Lower leg skin (tissue), 3 donors: ENCODE measurements at regions not wholly inside any gene's neighbourhood (a gene's known extent, or its start where the extent isn't known, plus 50 kb on each side); places are given as distances from the start of the nearest gene placed in this dataset.

Experiments used
- CTCF ChIP-seq, 3 donors: fragments of 450-650 bp; IDR thresholded peaks; one replicate each; pipeline ENCODE4 v1.5.1; 2016; ENCODE audit warnings: antibody characterized with exemption in 3 of 3, mild to moderate bottlenecking in 3 of 3, moderate library complexity in 2 of 3
- POLR2A ChIP-seq, 2 donors: fragments of 450-650 bp; IDR thresholded peaks; one replicate each; pipeline ENCODE4 v1.6.1; 2016 to 2017; ENCODE audit warnings: antibody characterized with exemption in 2 of 2, mild to moderate bottlenecking in 1 of 2, moderate library complexity in 1 of 2

DNA sequence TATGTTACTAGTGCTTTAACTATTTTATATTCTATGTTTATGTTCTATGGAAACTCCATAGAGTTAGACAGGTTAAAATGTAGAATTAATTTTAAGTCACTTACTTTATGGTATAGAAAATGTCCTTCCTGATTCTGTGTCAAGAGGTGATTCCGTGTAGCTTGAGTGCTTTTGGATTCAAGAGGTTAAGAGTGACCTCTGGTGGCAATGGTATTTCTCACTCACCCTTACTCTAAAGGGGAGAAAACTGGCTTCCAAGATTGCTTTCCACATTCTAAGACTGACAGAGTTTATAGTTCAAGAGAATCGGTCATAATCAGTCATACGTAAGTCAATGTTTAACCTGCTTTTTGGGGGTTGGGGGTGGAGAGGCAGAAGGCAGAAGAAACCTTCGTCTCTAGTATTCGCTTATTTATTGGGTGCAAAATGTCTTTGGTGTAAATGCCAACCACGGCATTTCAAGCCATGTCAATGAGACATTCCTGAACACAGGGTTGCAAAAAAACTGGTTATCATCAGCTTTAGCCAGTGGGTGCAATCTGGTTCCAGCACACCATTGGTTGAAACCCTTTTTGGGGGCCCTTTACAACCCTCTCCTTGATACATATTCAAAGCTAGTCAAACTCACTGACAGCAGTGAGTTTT is 92.0 kb upstream of the VGLL3 start:
- TF ChIP-seq CTCF (IDR thresholded peaks at IDR 0.05) (no peak), POLR2A (IDR thresholded peaks at IDR 0.05) (no peak)
